ENCODE measurements at regions not wholly inside any gene's neighbourhood (a gene's known extent, or its start where the extent isn't known, plus 50 kb on each side); places are given as distances from the start of the nearest gene placed in this dataset.

DNA sequence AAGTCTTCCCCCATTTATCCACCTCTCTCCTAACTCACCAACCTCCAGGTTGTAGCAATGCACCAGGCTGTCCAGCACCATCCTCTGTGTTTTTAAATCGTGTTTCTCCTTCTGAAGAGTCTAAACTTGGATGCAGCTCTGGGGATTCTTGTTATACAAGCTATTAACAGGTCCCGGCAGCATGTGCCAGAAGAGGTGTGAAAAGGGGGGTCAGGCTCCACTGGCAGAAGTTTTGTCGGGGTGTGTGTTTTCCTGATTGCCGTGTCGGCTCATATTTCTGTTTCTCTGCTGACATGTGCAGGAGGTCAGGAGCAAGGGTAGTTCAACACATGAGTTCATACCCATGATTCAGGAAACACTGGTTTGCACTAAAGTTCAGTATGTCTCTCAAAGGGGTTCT is 658.6 kb upstream of the CAMK1G start:
- no peak for DNase-seq

DNA sequence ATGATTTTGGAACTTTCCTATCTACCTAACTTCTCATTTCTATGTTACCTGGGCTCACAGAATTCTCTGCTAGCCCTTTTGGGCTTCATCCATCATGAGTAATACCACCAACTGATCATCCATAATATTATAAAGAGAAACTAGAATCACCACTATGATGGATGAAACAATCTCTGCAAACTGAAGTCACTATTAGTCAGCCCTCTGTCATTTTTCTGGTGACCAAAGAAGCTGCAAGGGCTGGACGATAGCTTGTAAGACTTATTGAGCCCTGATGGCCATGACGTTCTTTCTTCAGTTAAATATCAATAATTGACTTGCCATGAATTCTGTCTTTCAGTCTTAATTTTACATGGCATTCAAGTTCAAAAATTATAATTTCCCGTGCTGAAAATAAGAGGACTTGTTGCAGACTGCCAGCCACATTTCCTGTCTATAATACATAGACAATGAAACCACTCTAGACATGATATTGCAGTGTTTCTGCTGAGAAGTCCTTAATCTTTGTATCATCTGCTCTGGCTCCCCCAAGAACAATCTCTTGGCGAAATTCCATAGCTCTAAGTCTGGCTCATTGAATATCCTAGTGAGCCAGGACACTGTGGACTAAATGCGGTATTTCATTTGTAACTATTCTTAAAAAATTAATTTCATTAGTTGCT is 655.0 kb upstream of the CAMK1G start:
- no peak for DNase-seq

DNA sequence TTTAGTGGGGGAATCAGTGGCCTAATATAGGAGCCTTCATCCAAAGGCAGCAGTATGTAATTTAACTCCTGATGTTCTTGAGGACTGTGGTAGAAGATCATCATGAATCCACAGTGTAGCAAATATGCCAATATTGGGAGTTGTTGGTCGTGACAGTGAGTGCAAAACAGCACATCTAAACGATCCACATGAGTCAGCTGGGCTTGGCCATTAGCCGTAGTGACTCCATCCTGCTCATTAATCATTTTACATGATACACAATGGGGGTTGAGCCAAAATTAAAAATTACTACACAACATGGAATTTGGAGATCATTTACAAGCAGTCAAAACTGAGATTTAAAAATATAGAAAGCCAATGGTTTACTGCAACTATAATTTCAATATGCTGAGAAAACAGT is 653.9 kb upstream of the CAMK1G start:
- no peak for DNase-seq

DNA sequence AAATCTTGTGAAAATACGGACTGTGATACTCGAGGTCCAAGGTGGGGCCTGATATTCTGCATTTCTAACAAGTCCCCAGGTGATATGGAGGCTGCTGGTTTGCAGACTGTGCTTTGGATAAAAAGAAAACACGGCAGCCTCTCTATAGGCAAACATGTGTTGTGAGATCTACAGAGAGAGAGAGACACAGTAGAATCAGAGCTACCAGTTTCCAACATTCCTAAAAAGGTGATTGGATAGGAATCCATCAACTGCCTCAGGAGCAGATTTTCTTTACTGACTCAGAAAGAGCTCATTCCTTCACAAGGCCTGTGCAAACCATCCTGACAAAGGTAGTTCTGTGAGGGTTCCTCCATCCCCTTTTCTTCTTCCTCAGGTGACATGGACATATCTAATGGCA is 651.6 kb upstream of the CAMK1G start:
- no peak for DNase-seq

DNA sequence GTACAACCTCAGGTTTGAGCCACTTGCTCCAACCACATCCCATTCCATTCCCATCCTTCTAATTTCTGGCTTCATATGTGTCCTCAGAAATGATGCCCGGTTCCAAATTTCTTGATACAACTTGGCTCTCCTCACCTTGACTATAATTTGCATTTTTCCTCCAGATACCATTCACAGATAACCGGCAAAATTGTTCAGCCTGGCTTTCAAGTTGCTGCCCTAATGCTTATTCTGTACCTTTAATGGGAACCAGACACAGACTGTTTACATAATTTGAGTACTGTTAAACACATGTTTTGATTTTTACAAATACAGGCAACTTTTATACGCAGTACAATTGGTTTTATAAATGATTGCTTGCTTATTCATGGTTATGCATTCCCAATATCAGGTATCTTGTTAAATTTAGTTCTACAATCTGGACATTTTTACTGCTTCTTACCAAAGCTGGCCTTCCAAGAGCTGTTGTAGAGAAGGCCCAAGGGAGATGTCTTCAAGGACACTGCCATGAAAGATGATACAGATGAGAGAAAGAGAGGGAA is 649.5 kb upstream of the CAMK1G start:
- no peak for DNase-seq

DNA sequence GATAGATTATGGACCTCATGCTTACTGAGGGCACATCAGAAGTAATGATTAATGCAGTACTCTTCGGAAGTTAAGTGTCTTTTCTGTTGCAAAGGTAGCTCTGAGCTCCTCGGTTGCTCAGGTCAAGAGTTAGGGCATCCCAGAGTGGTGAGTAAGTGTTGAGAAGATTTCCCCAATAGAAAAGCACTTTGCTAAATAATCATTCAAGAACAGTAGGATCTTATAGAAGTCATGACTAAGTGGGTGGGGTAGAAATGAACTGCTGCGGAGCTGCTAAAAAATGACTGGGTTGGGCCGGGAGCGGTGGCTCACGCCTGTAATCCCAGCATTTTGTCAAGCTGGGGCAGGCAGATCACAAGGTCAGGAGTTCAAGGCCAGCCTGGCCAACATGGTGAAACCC is 648.6 kb upstream of the CAMK1G start:
- no peak for DNase-seq

DNA sequence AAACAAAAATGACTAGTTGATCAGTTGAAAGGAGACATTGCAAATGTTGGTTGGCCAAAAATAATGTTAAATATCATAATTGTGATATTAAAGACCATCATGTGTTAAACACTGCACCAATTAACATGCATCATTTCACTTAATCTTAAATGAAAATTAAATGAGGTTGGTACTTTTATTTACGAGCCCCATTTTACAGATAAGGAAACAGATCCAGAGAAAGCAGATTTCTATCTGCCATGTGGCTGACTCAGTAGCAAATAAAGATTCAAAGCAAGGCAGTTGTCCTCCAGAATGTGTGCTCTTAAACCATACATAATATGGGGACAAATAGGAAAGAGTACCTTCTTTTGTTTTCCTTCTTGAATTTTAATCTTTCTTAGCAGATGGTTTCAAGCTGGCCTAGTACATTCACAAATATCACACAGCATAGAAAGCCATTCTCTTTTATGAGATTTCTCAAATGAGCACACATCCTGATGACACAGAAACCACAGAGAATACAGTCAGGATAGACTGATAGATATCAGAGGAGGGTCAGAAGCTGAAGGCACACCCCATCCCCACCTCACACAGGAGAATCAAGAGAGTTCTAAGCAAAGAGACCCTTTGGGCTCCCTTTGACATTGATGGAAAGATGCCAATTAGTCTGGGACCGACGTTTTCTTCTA is 647.9 kb upstream of the CAMK1G start:
- DNase-seq = no peak

DNA sequence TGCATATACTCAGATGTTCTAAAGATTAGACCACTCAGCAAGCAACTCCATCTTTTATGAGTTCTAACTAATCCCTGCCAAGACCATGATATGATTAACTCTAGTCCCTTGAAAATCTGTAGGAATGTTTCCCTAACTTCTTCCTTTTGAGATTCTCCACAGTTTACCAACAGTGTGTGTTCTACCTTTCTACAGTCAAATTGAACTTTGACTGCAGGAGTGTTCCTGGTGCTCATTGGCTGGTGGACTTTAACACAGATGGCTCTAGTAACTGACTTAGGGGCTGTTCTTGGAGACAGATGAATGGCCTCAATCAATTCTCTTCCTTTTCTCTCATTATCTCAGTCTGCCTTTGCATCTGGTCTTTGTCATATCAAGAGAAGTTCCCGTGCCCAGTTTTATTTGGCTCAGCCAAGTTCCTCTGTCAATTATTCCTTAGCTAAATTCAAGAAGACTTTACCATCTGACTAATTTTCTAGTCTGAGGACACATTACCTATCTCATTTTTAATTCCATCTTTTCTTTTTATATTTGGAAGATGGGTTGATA is 643.9 kb upstream of the CAMK1G start:
- no peak for DNase-seq

DNA sequence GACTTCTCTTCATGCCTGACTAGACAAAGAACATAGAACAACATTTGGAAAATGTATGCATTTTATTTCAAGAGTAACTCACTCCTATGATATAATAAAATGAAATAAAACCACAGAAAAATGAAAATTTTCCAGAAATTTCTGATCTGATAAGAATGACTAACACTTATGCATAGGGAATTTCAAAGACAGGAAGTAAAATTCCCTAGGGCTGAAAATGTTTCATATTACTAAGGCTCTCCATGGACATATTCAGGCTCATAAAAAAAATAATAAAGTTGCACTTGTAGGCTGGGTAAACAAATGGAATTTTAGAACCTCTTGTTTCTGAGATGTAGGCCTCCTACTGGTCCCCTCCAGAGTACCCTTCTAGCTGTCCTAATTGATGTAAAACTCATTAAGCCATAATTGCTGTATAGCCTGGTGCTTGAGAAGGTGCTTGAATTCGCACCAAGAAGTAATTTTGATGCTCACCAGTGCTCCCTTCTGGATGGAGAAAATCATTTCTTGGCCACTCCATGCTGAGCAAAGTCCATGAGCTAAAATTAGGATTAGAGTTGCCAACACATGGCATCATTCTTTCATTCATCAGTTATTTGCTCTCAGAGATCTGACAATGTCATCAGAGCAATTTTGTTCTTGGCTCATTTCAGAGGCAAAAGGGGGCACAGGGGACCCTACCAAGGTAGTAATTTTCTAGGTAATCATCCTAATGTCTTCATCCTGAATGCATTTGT is 641.0 kb upstream of the CAMK1G start:
- DNase-seq = no peak

DNA sequence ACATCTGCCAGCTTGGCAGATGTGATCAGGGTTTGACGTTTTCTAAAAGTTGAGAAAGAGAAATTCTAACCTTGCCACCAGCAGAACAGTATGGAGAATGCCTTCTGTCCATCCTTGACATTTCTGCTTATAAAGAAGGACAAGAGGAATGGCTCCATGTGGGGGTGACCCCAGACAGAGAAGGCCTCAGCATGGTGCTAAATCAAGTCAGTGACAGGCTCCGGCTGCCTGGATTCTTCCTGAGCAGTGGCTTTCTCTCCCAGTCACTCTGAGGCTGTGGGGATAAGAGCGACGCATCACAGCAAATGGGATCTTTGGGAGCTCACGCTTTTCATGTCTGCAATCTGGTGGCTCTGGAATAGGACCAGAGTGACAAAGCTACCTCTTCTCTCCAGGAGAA is 640.2 kb upstream of the CAMK1G start:
- no peak for DNase-seq

DNA sequence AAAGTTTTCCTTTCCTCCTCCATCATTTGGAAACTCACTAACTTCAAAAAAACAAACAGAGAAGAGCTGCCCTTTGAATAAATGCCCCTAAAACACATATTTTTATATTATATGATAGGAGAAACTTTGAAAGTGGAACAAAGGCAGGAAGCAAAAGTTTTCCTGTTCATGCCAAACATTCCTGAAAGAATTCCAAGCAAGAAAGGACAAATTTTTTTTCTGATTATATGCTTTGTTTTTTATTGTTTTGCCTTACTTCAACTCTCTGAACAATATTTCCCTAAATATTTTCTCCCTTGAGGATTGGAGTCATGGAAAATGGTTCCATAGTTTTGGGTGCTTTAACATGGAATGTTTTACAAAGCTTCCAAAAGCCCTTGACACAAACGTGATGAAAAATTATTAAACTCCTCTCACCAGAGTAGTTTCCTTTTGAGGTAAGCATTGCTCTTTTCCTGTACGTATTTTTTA is 638.5 kb upstream of the CAMK1G start:
- no peak for DNase-seq

DNA sequence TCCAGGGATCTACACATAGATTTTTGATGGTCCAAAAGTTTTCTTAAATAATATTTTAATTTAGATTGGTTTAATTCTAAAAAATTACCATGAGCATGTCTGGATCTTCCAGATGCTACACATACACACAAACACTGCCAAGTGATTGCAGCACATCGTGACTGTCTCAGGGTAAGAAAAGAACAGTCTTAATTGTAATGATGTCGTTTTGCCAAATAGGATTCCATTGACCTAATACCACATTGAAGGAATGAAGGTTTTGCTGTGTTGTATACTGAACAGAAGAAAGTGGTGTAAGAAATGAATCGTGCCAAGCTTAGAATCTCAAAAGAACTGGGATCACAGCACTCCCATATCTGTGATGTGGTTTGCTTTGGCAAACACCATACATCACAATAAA is 633.3 kb upstream of the CAMK1G start:
- DNase-seq = no peak

DNA sequence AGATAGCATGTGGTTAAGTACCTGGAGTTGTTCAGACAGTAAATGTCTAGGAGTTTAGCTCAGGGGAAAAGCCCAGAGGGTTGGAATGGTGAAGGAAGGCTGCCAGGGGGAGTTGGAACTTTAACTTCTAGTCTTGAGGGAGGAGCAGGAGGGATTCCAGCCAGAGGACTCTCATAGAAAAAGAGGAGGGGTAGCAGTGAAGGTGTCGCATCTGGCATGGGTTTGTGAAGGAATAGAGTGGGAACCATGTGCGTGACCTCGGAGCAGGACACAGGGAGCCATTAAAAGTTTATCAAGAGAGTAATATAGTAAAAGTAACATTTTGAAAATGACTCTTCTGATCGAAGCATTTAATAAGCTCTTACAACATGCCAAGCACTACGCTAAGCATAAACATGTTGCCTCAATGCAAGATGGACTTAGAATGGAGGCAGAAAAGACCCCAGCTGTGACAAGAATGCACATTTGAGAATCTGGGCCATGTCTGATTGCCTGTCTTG is 632.4 kb upstream of the CAMK1G start:
- no peak for DNase-seq

DNA sequence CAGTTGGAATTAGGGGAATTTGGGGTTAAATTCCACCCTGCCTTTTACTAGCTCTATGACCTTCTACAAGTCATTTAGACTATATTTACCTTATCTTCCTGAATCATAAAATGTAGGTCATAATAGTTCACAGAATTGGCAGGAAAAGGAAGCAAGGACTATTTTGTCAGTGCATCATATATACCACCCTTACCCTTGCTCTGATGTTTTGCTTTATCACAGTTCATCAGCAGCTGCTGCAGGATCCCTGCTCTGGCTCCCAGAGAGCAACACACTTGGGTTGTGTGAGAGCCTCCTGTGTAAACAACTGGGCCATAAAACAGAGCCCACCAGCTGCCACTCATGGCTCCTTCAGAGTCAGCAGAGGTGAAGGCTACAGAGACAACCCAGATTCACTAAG is 631.6 kb upstream of the CAMK1G start:
- DNase-seq = no peak

DNA sequence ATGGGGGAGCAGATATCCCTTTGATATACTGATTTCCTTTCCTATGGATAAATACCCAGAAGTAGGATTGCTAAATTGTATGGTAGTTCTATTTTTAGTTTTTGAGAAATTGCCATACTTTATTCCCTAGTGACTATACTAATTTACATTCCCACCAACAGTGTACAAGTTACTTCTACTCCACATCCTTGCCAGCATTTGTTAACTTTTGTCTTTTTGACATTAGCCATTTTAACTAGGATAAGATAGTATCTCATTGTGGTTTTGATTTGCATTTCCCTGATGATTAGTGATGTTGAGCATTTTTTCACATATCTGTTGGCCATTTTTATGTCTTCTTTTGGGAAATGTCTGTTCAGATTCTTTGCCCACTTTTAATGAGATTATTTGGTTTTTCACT is 620.6 kb upstream of the CAMK1G start:
- no peak for DNase-seq

DNA sequence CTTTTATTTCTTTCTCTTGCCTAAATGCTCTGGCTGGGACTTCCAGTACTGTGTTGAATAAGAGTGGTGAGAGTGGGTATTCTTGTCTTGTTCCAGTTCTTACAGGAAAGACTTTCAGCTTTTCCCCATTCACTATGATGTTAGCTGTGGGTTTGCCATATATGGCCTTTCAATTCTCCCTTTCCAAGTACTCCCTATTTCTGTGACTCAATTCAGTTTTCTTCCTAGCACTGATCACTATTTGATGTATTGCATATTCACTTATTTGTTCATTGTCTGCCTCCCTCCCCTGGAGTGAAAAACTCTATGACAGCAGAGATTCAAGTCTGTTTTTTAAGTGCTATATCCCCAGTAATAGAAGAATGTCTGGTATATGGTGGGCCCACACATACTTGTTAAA is 618.2 kb upstream of the CAMK1G start:
- DNase-seq = no peak

DNA sequence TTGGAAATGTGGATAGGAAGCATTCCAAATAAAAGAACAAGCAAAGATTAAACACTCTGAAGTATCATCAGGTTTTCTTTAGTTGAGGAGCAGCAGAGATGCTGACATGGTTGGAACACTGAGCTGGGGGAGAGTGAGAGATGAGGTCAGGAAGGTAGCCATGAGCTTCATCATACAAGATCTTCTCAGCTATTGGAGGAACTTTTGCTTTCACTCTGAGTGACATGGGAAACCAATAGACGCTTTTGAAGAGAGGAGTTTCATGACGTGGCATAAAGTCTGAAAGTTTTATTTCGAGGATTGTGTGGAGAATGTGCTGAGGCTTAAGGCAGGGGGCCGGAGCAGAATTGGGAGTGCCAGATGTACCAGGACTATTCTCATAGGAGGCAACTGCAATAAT is 616.2 kb upstream of the CAMK1G start:
- no peak for DNase-seq

DNA sequence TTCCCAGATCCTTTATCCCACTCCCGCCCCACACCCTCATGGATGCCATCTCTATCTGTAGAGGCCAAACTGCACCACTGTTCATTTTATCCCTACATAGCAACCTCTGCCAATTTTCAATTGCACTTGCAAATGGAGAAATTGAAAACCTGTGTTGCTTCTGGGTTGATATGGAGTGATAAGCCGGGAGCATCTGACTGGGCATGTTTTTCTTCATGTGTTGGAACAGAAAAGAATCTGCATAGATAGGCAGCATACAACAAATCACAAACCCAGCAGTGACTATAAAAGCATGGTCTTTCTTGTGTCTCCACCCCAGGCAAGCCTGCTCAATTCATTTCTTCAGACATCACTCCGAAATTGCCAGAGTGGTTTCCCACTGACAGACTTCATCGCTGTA is 608.8 kb upstream of the CAMK1G start:
- no peak for DNase-seq

DNA sequence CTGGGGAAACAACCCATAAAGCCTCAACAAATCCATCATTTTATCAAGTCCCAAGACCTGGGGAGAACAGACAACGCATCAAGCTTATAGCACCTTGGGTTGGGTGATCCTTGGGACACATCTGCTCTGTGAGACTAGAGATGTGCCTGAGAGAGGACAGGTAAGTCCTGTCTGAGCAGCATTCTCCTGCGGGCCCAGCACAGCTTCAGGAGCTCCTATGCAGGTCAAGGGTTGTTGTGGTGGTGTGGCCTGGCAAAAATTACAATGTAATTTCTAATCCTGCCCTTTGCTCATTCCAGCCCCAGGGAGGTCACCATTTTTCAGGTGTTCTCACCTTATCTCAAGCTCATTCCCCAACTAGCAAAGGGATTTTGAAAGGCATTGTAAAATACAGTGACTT is 608.1 kb upstream of the CAMK1G start:
- DNase-seq = no peak

DNA sequence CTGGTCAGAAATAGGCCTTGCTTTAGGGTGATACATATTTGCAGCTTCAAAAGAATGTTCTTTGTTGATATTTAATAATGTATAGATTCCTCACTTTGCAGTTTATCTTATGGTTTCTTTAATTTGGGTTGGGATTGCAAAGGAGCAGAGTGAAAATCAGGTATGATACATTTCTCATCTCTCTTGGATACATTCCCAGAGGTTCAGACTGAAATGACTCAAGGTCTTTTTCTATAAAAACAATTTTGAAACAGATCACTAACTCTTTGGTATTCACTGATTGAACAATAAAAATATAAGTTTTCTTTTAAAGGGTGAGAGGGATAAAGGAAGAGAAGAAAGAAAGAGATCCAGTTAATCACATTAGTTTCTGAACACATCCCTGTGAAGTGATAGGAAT is 606.5 kb upstream of the CAMK1G start:
- DNase-seq = no peak

DNA sequence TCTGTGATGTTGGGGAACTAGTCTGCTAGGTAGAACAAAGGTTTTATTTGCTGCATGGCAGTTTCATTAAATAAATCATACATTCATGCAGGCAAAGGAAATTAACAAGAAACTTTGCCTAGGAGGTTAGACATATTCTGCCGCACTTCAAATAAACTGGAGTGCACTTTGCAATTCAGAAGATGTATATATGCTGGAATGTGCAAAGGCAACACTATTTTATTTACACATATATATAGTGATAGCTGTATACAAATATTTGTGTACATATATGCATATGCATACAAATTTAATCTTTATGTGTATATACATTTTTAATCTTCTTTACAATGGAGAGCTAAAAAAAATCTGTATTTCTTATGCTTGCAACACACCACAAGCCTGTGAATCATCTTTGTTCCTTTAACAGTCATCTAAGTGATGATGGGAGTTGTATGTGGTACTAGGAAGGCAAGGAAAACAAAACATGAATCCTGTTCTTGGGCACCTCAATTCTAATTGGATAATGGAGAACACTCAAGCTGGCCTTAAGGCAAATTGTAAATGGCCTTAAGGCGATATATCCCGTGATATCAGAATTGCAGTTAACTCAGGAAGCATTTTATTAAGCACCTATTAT is 605.8 kb upstream of the CAMK1G start:
- no peak for DNase-seq

DNA sequence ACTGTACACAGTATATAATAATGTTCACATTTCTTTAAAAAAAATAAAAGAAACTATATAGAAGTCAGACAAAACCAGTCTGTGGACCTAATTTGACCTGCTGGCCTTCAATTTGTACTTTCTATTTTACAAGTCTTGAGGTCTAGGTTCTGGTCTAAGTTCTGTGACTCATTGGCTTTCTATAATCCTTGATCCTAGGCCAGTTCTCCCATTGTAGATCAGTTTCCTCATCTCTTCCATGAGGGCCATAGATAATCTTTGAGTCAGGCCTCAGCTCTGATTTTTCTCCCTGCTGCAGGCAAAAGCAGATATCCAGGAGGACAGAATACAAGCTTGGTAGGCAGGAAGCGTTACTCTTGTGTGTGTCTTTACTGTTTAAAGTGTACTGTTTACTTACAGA is 603.7 kb upstream of the CAMK1G start:
- DNase-seq = no peak

DNA sequence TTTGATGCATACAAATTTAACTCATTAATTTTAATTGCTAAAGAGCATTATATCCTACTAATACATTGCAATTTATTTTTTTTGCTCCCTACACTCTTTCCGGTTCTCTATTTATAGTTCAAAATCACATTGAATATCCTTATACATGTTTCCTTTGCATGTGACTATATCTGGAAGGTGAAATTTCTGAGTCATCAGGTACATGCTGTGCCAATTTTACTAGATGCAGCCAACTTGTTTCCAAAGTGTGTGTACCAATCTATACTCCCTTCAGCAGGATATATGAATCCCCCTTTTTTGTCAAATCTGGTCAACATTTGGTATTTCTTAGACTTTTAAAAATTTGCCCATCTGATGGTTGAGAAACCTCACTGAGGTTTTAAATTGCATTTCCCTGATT is 602.9 kb upstream of the CAMK1G start:
- DNase-seq = no peak

Measured in activated naive CD4-positive, alpha-beta T cell treated with Interleukin-2 at 50 U/mL for 16 hours (primary cell).